Nucleus accumbens (tissue), 56 donors: ENCODE measurements at regions not wholly inside any gene's neighbourhood (a gene's known extent, or its start where the extent isn't known, plus 50 kb on each side); places are given as distances from the start of the nearest gene placed in this dataset.
A peak's percentile ranks its signal among the peaks of the same experiment; 100 is the strongest.

Experiments used
- DNase-seq, 56 donors: peaks; one replicate each; lab custom pipeline; 2025; lab: John Stamatoyannopoulos, UW

GRCh38 chr9:118023644-118024043 is 319.4 kb downstream of the TLR4 start:
- DNase-seq: no peak

GRCh38 chr9:118028225-118028624 is 324.0 kb downstream of the TLR4 start:
- no peak for DNase-seq

- no peak for DNase-seq
Observed at GRCh38 chr9:118029425-118029824, 325.2 kb downstream of the TLR4 start.

- DNase-seq: no peak
Observed at GRCh38 chr9:118034701-118035100, 330.5 kb downstream of the TLR4 start.

- no peak for DNase-seq
Observed at GRCh38 chr9:118038713-118039112, 334.5 kb downstream of the TLR4 start.

- no peak for DNase-seq
Observed at GRCh38 chr9:118058227-118058626, 354.0 kb downstream of the TLR4 start.

- peak in 10 of 56 donors; percentile 0 to 17 (median 1) for DNase-seq
Observed at GRCh38 chr9:118059484-118060278, 355.5 kb downstream of the TLR4 start.

GRCh38 chr9:118083161-118083560 is 379.0 kb downstream of the TLR4 start:
- no peak for DNase-seq

- no peak for DNase-seq
Observed at GRCh38 chr9:118088090-118088489, 383.9 kb downstream of the TLR4 start.

GRCh38 chr9:118091226-118091625 is 387.0 kb downstream of the TLR4 start:
- DNase-seq: peak in 1 of 56 donors; percentile 5

- peak in 13 of 56 donors; percentile 0 to 45 (median 2) for DNase-seq
Observed at GRCh38 chr9:118091711-118092500, 387.7 kb downstream of the TLR4 start.

GRCh38 chr9:118094387-118094786 is 390.2 kb downstream of the TLR4 start:
- no peak for DNase-seq

GRCh38 chr9:118100529-118101419 is 396.6 kb downstream of the TLR4 start:
- no peak for DNase-seq

GRCh38 chr9:118104363-118104762 is 400.2 kb downstream of the TLR4 start:
- no peak for DNase-seq

GRCh38 chr9:118108971-118109370 is 404.8 kb downstream of the TLR4 start:
- no peak for DNase-seq

GRCh38 chr9:118109542-118109941 is 405.3 kb downstream of the TLR4 start:
- DNase-seq: no peak

- DNase-seq: no peak
Observed at GRCh38 chr9:118121361-118121760, 417.2 kb downstream of the TLR4 start.

- no peak for DNase-seq
Observed at GRCh38 chr9:118128313-118128712, 424.1 kb downstream of the TLR4 start.

GRCh38 chr9:118129541-118129940 is 425.3 kb downstream of the TLR4 start:
- no peak for DNase-seq

GRCh38 chr9:118148990-118149389 is 444.8 kb downstream of the TLR4 start:
- no peak for DNase-seq

- DNase-seq: no peak
Observed at GRCh38 chr9:118156846-118157245, 452.6 kb downstream of the TLR4 start.
